Putamen (tissue), 1 donor: ENCODE measurements at regions not wholly inside any gene's neighbourhood (a gene's known extent, or its start where the extent isn't known, plus 50 kb on each side); places are given as distances from the start of the nearest gene placed in this dataset.
A peak's percentile ranks its signal among the peaks of the same experiment; 100 is the strongest.

ENCODE experiments used
- DNase-seq: peaks from one replicate; pipeline ENCODE4 v3.0.0-alpha.2; 2016; ENCODE audit warnings: low spot score

- no peak for DNase-seq
These were observed 1523.5 kb downstream of the AACS start for GRCh38 chr12:126588586-126589249.

GRCh38 chr12:126591533-126591932 is 1526.3 kb downstream of the AACS start:
- no peak for DNase-seq

GRCh38 chr12:126601184-126602170 is 1536.2 kb downstream of the AACS start:
- DNase-seq = no peak

GRCh38 chr12:126602612-126603011 is 1537.4 kb downstream of the AACS start:
- DNase-seq = no peak

GRCh38 chr12:126607157-126607556 is 1541.9 kb downstream of the AACS start:
- no peak for DNase-seq

- DNase-seq = no peak
These were observed 1542.6 kb downstream of the AACS start for GRCh38 chr12:126607867-126608266.

DNA sequence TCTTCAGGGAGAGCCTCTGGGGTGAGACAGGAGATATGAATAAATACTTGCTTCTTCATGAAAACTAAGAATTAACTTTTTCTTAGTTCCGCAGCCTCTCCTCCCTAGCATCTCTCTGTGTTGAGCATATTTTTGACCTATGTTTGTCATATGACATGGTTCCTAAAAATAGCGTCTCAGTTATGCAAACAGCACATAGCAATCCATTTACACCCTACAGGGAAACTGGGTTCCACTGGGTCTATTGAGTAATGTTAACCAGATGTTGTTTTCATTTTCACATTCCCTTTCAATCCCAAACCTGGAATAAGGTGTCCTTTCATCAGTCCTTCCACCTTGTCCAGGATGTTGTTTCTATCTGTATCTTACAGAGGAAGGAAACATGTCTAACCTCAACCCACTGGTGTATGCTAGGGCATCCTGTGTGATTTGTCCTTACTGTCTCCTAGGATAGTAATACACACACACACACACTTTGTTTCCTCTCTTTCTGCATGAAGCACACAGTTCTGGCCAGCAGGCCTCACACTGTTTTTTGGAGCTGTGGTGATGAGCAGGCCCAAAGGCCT is 1543.5 kb downstream of the AACS start:
- no peak for DNase-seq

GRCh38 chr12:126616441-126616840 is 1551.2 kb downstream of the AACS start:
- DNase-seq = no peak

DNA sequence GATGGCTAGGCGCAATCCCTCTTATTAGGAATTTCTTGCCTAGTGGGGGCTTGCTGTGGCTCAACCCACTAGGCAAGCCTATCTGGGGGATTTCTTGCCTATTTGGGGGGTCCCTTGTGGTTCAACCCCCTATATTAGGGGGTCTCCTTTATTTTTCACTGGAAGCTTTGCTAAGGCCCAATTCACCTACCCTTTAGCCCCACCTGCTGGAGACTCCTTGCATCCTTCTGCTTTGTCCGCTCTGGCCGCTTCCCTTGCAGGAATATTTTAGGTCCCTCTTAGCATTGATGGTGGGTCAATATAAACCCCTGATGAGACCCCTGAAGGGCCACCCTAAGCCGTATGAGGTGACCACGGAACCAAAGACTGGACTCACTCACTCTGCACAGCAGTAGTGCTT is 1552.1 kb downstream of the AACS start:
- no peak for DNase-seq

DNA sequence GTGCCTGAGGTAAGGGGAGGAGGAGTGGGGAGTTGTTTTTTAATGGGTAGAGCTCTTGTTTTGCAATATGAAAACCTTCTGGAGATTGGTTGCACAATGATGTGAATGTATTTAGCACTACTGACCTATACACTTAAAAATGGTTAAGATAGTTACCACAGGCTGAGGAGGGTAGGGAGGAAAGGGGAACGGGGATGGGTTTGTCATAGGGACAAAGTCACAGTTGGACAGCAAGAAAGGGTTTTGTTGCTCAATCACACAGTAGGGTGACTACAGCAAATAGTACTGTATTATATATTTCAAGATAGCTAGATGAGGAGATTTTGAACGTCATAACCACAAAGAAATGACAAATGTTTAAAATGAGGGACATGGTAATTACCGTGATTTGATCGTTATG is 1562.4 kb downstream of the AACS start:
- no peak for DNase-seq

GRCh38 chr12:126636821-126637220 is 1571.6 kb downstream of the AACS start:
- no peak for DNase-seq

GRCh38 chr12:126644236-126645020 is 1579.2 kb downstream of the AACS start:
- DNase-seq = no peak

DNA sequence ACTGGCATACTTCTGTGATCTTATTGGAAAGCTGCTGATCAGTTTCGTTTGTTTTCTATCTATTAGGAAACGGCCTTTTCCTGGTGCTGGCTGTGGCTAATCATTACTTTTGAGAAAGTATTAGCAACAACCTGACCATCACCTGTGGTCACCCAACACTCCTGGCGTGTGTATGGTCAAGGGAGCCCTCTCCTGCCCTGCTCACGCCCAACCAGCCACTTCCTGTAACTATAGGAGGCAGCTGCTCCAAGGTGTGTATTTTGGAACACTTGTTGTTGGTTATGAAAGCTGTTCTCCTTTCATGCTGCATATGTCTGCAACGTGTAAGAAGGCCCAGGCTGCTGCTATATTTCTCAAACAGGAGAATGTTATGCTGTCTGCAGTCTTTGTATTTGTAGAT is 1582.8 kb downstream of the AACS start:
- no peak for DNase-seq

GRCh38 chr12:126651133-126651532 is 1585.9 kb downstream of the AACS start:
- no peak for DNase-seq

DNA sequence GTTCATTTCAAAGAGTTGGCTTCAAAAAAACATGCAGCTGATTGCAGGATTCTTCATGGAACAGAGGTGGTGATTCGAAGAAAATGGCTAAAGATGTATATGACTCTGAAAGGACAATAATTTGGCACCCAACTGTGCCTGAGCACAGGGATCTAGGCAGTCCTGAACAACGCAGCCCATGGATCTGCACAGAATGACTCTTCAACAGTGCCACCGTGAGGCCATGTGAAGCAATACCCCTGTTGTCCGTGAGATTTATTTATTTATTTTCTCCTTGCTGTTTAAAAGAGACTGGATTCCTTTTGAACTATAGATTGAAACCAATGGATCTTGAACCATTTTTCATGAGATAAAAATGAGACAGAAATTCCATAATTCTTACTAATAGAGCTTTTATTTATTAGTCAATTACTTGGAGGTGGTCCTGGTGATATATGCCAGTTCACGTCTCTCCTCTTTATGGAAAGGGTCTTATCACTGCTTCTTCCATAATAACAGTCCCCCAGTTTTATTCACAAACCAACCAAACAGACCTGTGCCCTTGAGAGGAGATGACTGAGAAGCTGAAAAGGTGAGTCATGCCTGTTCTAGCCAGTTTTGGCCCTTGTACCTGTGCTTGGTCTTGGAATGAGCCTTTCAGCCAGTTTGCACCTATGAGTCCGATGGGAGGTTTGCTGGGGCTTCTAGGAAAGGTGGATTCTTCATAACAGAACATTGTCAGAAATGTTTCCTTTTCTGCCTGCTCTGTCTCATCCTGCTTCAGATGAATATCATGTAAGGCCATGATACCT is 1598.3 kb downstream of the AACS start:
- DNase-seq = no peak

DNA sequence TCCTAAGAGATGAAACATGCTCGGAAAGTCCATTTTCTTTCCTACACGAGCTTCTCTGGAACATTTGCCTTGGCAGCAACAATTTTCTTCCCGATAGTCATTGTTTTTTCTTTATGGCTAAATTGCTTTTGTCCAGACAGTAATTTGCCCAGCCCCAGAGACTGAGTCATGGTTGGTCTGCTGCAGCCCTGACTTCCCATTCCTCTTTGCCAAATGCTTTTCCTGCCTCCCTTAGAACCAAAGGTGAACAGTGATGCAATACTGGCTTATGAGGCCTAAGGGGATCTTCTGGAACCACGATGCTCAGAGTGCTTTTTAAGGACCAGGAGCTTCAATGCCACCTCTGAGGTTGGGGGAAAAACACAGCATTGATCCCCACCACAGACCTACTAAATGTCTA is 1599.6 kb upstream of the TMEM132C start:
- DNase-seq = no peak

- no peak for DNase-seq
These were observed 1598.4 kb upstream of the TMEM132C start for GRCh38 chr12:126668538-126668937.

DNA sequence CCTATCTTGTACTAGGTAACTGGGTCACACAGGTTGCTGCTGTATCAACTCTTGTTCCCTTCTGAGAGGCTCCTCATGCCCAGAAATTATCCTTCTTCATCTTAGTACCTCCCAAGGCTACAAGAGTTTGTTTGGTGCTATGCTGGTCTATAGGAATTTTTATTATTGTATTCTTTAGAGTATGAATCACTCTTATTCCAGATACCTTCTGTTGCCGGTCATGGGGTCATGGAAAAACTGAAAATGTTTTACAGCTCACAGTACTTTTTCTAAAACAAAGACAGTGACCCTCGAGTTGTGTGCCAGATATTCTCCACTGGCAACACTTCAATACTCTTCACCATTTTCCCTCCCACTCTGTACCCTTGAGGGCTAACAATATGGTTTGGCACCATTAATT is 1598.0 kb upstream of the TMEM132C start:
- DNase-seq = no peak

GRCh38 chr12:126676434-126676833 is 1590.5 kb upstream of the TMEM132C start:
- peak; percentile 2 for DNase-seq

- no peak for DNase-seq
These were observed 1585.3 kb upstream of the TMEM132C start for GRCh38 chr12:126681676-126682075.

GRCh38 chr12:126684703-126685102 is 1582.3 kb upstream of the TMEM132C start:
- DNase-seq = no peak
